HCT116 (cell line): ENCODE measurements at regions not wholly inside any gene's neighbourhood (a gene's known extent, or its start where the extent isn't known, plus 50 kb on each side); places are given as distances from the start of the nearest gene placed in this dataset.

Experiments used
- ATAC-seq: fragments of 200-7000 bp; cut with Tn5 transposase; 2 replicates; pipeline ENCODE4 v1.9.1; 2020; ENCODE audit warnings: mild to moderate bottlenecking, moderate library complexity
- BruUV-seq: library from RNA; stranded (reverse); fragments of 400-500 nt; replicated peaks from 2 replicates; lab custom pipeline; 2021; lab: Mats Ljungman, UMichigan
- CTCF ChIA-PET: fragments of 300-600 bp; sonication (Branson Sonifier 250); formaldehyde crosslinking; loops from one replicate; lab custom pipeline; 2021; ENCODE audit warnings: antibody characterized with exemption; lab: Charles Lee
- POLR2A ChIA-PET: fragments of 300-600, 350-600 bp; sonication (Branson Sonifier 250); formaldehyde crosslinking; loops from one replicate; lab custom pipeline; 2021; ENCODE audit warnings: antibody characterized with exemption; lab: Charles Lee
- RAD21 ChIA-PET, 2 experiments: fragments of 300-600 bp; sonication (Branson Sonifier 250); formaldehyde crosslinking; loops; one replicate each; lab custom pipeline; 2023; ENCODE audit warnings: low total read pairs in 2 of 2; ENCODE audit not compliant: uncharacterized antibody in 2 of 2, unreplicated experiment in 2 of 2, low non-redundant PET in 1 of 2; lab: Charles Lee
- DNase-seq: peaks from one replicate; pipeline ENCODE4 v3.0.0-alpha.2; 2010; ENCODE audit warnings: low read depth, low spot score
- H2AFZ ChIP-seq: fragments of 200-600 bp; shearing (Covaris generic), sonication (generic); 2 replicates; pipeline ENCODE4 v1.6.1; 2017; ENCODE audit warnings: low read depth, mixed run types, mixed read lengths, antibody characterized with exemption, low read length; ENCODE audit not compliant: poor library complexity, severe bottlenecking
- H3K27ac ChIP-seq: 2 replicates; pipeline ENCODE4 v1.5.1; 2012; ENCODE audit warnings: low read depth, low read length
- H3K27me3 ChIP-seq: fragments of 200-600 bp; sonication (generic); 2 replicates; pipeline ENCODE4 v1.6.1; 2016; ENCODE audit warnings: mixed run types, low read length, mixed read lengths; ENCODE audit not compliant: insufficient read depth
- H3K36me3 ChIP-seq, 2 experiments: fragments of 200-500 bp in 1 of 2; fragments of 200-600 bp in 1 of 2; sonication (Bioruptor generic) in 1 of 2; sonication (generic) in 1 of 2; 2 replicates each; pipeline versions ENCODE4 v1.5.1 to v1.6.1; 2014 to 2016; ENCODE audit warnings: low read length in 2 of 2, inconsistent platforms in 1 of 2, mixed read lengths in 1 of 2, mixed run types in 1 of 2; ENCODE audit not compliant: insufficient read depth in 2 of 2, control insufficient read depth in 1 of 2
- H3K4me1 ChIP-seq, 2 experiments: fragments of 200-600 bp in 1 of 2; sonication (generic) in 1 of 2; 2 replicates each; pipeline versions ENCODE4 v1.5.1 to v1.6.1; 2012 to 2017; ENCODE audit warnings: low read length in 2 of 2, inconsistent platforms in 1 of 2, mild to moderate bottlenecking in 1 of 2, mixed read lengths in 1 of 2, mixed run types in 1 of 2, moderate library complexity in 1 of 2; ENCODE audit not compliant: insufficient read depth in 2 of 2, control insufficient read depth in 1 of 2
- H3K4me2 ChIP-seq: fragments of 200-600 bp; sonication (generic); 2 replicates; pipeline ENCODE4 v1.6.1; 2017; ENCODE audit warnings: mixed run types, low read length, mixed read lengths
- H3K4me3 ChIP-seq, 2 experiments: fragments of 200-600 bp in 1 of 2; sonication (generic) in 1 of 2; replicated peaks in 1 of 2; 2 replicates each; pipeline ENCODE4 v1.5.1; 2011 to 2016; ENCODE audit warnings: low read length in 2 of 2, control low read depth in 1 of 2, low read depth in 1 of 2, mild to moderate bottlenecking in 1 of 2, mixed read lengths in 1 of 2, mixed run types in 1 of 2
- H3K79me2 ChIP-seq: fragments of 200-600 bp; sonication (generic); 2 replicates; pipeline ENCODE4 v1.6.1; 2017; ENCODE audit warnings: mild to moderate bottlenecking, mixed run types, low read length, moderate library complexity, mixed read lengths; ENCODE audit not compliant: insufficient read depth
- H3K9ac ChIP-seq: fragments of 200-600 bp; sonication (generic); 2 replicates; pipeline ENCODE4 v1.6.1; 2016; ENCODE audit warnings: low read length, mixed read lengths
- H3K9me2 ChIP-seq: fragments of 200-600 bp; sonication (generic), shearing (Covaris generic); 2 replicates; pipeline ENCODE4 v1.6.1; 2017; ENCODE audit warnings: mixed run types, mild to moderate bottlenecking, moderate library complexity; ENCODE audit not compliant: insufficient read depth
- H3K9me3 ChIP-seq, 2 experiments: fragments of 200-500 bp in 1 of 2; fragments of 200-600 bp in 1 of 2; sonication (Bioruptor generic) in 1 of 2; sonication (generic) in 1 of 2; 2 replicates each; pipeline ENCODE4 v1.6.1; 2014 to 2017; ENCODE audit warnings: low read length in 2 of 2, mixed read lengths in 2 of 2, inconsistent platforms in 1 of 2, low read depth in 1 of 2, mild to moderate bottlenecking in 1 of 2, mixed run types in 1 of 2, moderate library complexity in 1 of 2; ENCODE audit not compliant: control insufficient read depth in 1 of 2, insufficient read depth in 1 of 2
- H4K20me1 ChIP-seq: fragments of 200-600 bp; sonication (generic), shearing (Covaris generic); 2 replicates; pipeline ENCODE4 v1.6.1; 2017; ENCODE audit warnings: mixed run types, mild to moderate bottlenecking, moderate library complexity; ENCODE audit not compliant: insufficient read depth
- CBX3 ChIP-seq: IDR thresholded peaks from 2 replicates; pipeline ENCODE4 v1.6.1; 2012; ENCODE audit warnings: low read depth
- CEBPB ChIP-seq: IDR thresholded peaks from 2 replicates; pipeline ENCODE4 v1.6.1; 2012; ENCODE audit warnings: low read depth
- CTCF ChIP-seq, 3 experiments: fragments of 200-600 bp in 1 of 3; sonication (generic) in 1 of 3; IDR thresholded peaks in 2 of 3; conservative IDR thresholded peaks in 1 of 3; 2 replicates each; pipeline ENCODE4 v1.5.1; 2012 to 2017; ENCODE audit warnings: low read depth in 2 of 3, low read length in 2 of 3, antibody characterized with exemption in 1 of 3, borderline replicate concordance in 1 of 3, control low read depth in 1 of 3, mild to moderate bottlenecking in 1 of 3, mixed read lengths in 1 of 3, mixed run types in 1 of 3, moderate library complexity in 1 of 3; ENCODE audit not compliant: insufficient read depth in 1 of 3
- EZH2 ChIP-seq: fragments of 200-600 bp; sonication (generic); IDR thresholded peaks from 2 replicates; pipeline ENCODE4 v1.6.1; 2017; ENCODE audit warnings: antibody characterized with exemption, mixed run types
- FOSL1 ChIP-seq: IDR thresholded peaks from 2 replicates; pipeline ENCODE4 v1.6.1; 2012; ENCODE audit warnings: low read depth
- JUND ChIP-seq: IDR thresholded peaks from 2 replicates; pipeline ENCODE4 v1.6.1; 2012
- POLR2AphosphoS5 ChIP-seq: IDR thresholded peaks from 2 replicates; pipeline ENCODE4 v1.6.1; 2011; ENCODE audit warnings: mild to moderate bottlenecking, low read depth, low read length, moderate library complexity
- SIN3A ChIP-seq: IDR thresholded peaks from 2 replicates; pipeline ENCODE4 v1.6.1; 2012; ENCODE audit warnings: low read depth
- SRF ChIP-seq: IDR thresholded peaks from 2 replicates; pipeline ENCODE4 v1.6.1; 2012; ENCODE audit warnings: low read depth
- TCF7L2 ChIP-seq: IDR thresholded peaks from 2 replicates; pipeline ENCODE4 v1.7.0; 2011; ENCODE audit warnings: borderline replicate concordance, inconsistent platforms; ENCODE audit not compliant: insufficient read depth, insufficient read length; ENCODE audit errors: extremely low read depth
- ZNF274 ChIP-seq: fragments of 200-500 bp; sonication (Bioruptor generic); IDR thresholded peaks from 2 replicates; pipeline ENCODE4 v1.6.1; 2014; ENCODE audit warnings: mild to moderate bottlenecking, low read depth, low read length, inconsistent platforms
- intact Hi-C: fragments of 100-400 bp; cut with micrococcal nuclease; formaldehyde crosslinking; loops from 2 replicates; pipeline ENCODE4 v1.10.0; 2022

- ChIA-PET POLR2A (no interaction called here), RAD21 (no interaction called here), CTCF (no interaction called here)
- no peak overlapping the region for H2AFZ ChIP-seq
- no peak overlapping the region for H3K9ac ChIP-seq
- no TSS peak for BruUV-seq
- no peak overlapping the region for H3K4me3 ChIP-seq
- no peak for DNase-seq
- no peak overlapping the region for H3K27ac ChIP-seq
- no peak for ATAC-seq
- 0 out of 4 replicates have a peak, but pooled peaks cover 0 to 9% of the 10 kb centered on the region in 2 experiments for H3K4me1 ChIP-seq
- TF ChIP-seq SRF: no peak
- no peak for TF ChIP-seq CTCF (IDR thresholded peaks at IDR 0.05 in 2 of 3, conservative IDR thresholded peaks at IDR 0.05 in 1 of 3; ENCODE audit: borderline replicate concordance in 1 of 3, insufficient read depth in 1 of 3, low read depth in 2 of 3, low read length in 2 of 3)
- TF ChIP-seq ZNF274: no peak
- no peak for TF ChIP-seq SIN3A
- TF ChIP-seq CEBPB: no peak
- no peak for TF ChIP-seq FOSL1
- no peak for TF ChIP-seq CBX3
- TF ChIP-seq TCF7L2: no peak
- TF ChIP-seq POLR2AphosphoS5: no peak
- no peak for TF ChIP-seq JUND
- TF ChIP-seq EZH2: no peak
- no peaks in the 10 kb centered on the region for H3K36me3 ChIP-seq
- H3K9me3 ChIP-seq: no peaks in the 10 kb centered on the region; a peak in 1 of 4 replicates
- intact Hi-C loops: no loop called here
- H3K79me2 ChIP-seq: no peaks in the 10 kb centered on the region
- no peaks in the 10 kb centered on the region for H4K20me1 ChIP-seq
- H3K27me3 ChIP-seq: no peaks in the 10 kb centered on the region
- H3K4me2 ChIP-seq: no peak overlapping the region
- H3K9me2 ChIP-seq: no peaks in the 10 kb centered on the region
Measured at GRCh38 chr5:92508271-92508670, 1072.7 kb downstream of the NR2F1-AS1 start.
